WI38 (cell line): ENCODE measurements at regions not wholly inside any gene's neighbourhood (a gene's known extent, or its start where the extent isn't known, plus 50 kb on each side); places are given as distances from the start of the nearest gene placed in this dataset.

Source experiments
- H3K4me3 ChIP-seq: 2 replicates; pipeline ENCODE4 v1.5.1; 2011; ENCODE audit warnings: low read depth, mild to moderate bottlenecking, control low read depth, low read length
- CTCF ChIP-seq: IDR thresholded peaks from 2 replicates; pipeline ENCODE4 v1.5.1; 2012; ENCODE audit warnings: low read depth, mild to moderate bottlenecking, control low read depth, low read length

GRCh38 chr11:112611771-112612170 lies 349.4 kb upstream of the NCAM1 start:
- no peak overlapping the region for H3K4me3 ChIP-seq
- TF ChIP-seq CTCF = no peak

- TF ChIP-seq CTCF = no peak
Measured at GRCh38 chr11:112612250-112612849, 348.9 kb upstream of the NCAM1 start.

GRCh38 chr11:112613051-112613972 lies 347.9 kb upstream of the NCAM1 start:
- no peak for TF ChIP-seq CTCF
- H3K4me3 ChIP-seq = no peak overlapping the region

More at GRCh38 chr11:112612250-112612849, 348.9 kb upstream of the NCAM1 start:
- no peak overlapping the region for H3K4me3 ChIP-seq

- no peak for TF ChIP-seq CTCF
- no peak overlapping the region for H3K4me3 ChIP-seq
Measured at GRCh38 chr11:112614605-112615004, 346.6 kb upstream of the NCAM1 start.

- H3K4me3 ChIP-seq = no peak overlapping the region
- no peak for TF ChIP-seq CTCF
Measured at GRCh38 chr11:112615238-112615637, 346.0 kb upstream of the NCAM1 start.

- TF ChIP-seq CTCF = no peak
Measured at GRCh38 chr11:112615891-112616290, 345.3 kb upstream of the NCAM1 start.

More at GRCh38 chr11:112615891-112616290, 345.3 kb upstream of the NCAM1 start:
- H3K4me3 ChIP-seq = no peak overlapping the region
